IMR-90 (cell line): ENCODE measurements at regions not wholly inside any gene's neighbourhood (a gene's known extent, or its start where the extent isn't known, plus 50 kb on each side); places are given as distances from the start of the nearest gene placed in this dataset.

Experiments used
- ATAC-seq: fragments of 200-7000 bp; cut with Tn5 transposase; 2 replicates; pipeline ENCODE4 v1.9.1; 2020; ENCODE audit warnings: low read depth, mild to moderate bottlenecking, moderate library complexity
- BruUV-seq: library from RNA; stranded (reverse); fragments of 400-500 nt; replicated peaks from 2 replicates; lab custom pipeline; 2021; lab: Mats Ljungman, UMichigan
- CTCF ChIA-PET: fragments of 300-600 bp; formaldehyde crosslinking; extraction: SDS; loops from one replicate; lab custom pipeline; 2021; ENCODE audit warnings: antibody characterized with exemption; lab: Yijun Ruan, JAX
- POLR2A ChIA-PET: fragments of 300-600 bp; sonication (Branson Sonifier 250); formaldehyde crosslinking; loops from one replicate; lab custom pipeline; 2022; ENCODE audit warnings: antibody characterized with exemption; ENCODE audit not compliant: unreplicated experiment; lab: Charles Lee
- DNase-seq: peaks from one replicate; pipeline ENCODE4 v3.0.0; 2013
- H2AFZ ChIP-seq: replicated peaks from 2 replicates; pipeline ENCODE3; 2013; ENCODE audit warnings: low read length, mild to moderate bottlenecking; ENCODE audit not compliant: poor library complexity
- H2AK5ac ChIP-seq: 2 replicates; pipeline ENCODE4 v1.6.1; 2013; ENCODE audit warnings: low read depth, low read length, inconsistent platforms
- H2AK9ac ChIP-seq: replicated peaks from 2 replicates; pipeline ENCODE3; 2013; ENCODE audit warnings: mild to moderate bottlenecking, low read depth, low read length, moderate library complexity; ENCODE audit not compliant: poor library complexity
- H2BK120ac ChIP-seq: 2 replicates; pipeline ENCODE4 v1.6.1; 2013; ENCODE audit warnings: low read depth, low read length, inconsistent platforms
- H2BK15ac ChIP-seq: 3 replicates; pipeline ENCODE4 v1.6.1; 2013; ENCODE audit warnings: low read depth, low read length, inconsistent platforms
- H2BK20ac ChIP-seq: 2 replicates; pipeline ENCODE4 v1.6.1; 2013; ENCODE audit warnings: low read depth, mild to moderate bottlenecking, inconsistent platforms, low read length, moderate library complexity
- H2BK5ac ChIP-seq: 2 replicates; pipeline ENCODE4 v1.6.1; 2013; ENCODE audit warnings: mild to moderate bottlenecking, low read depth, low read length, inconsistent platforms; ENCODE audit not compliant: poor library complexity, severe bottlenecking
- H3K14ac ChIP-seq: replicated peaks from 2 replicates; pipeline ENCODE4 v1.6.1; 2013; ENCODE audit warnings: low read depth, low read length, inconsistent platforms
- H3K18ac ChIP-seq: 2 replicates; pipeline ENCODE4 v1.6.1; 2013; ENCODE audit warnings: low read depth, low read length, control low read depth
- H3K23ac ChIP-seq: 2 replicates; pipeline ENCODE4 v1.6.1; 2013; ENCODE audit warnings: low read depth, low read length, inconsistent platforms
- H3K27ac ChIP-seq: 2 replicates; pipeline ENCODE4 v1.5.1; 2013; ENCODE audit warnings: mild to moderate bottlenecking, control low read depth, low read length; ENCODE audit not compliant: insufficient read depth
- H3K27me3 ChIP-seq: 2 replicates; pipeline ENCODE4 v1.6.1; 2013; ENCODE audit warnings: low read length; ENCODE audit not compliant: control insufficient read depth, insufficient read depth
- H3K36me3 ChIP-seq: 2 replicates; pipeline ENCODE4 v1.6.1; 2013; ENCODE audit warnings: low read length, mixed read lengths; ENCODE audit not compliant: control insufficient read depth, insufficient read depth
- H3K4ac ChIP-seq: 2 replicates; pipeline ENCODE4 v1.6.1; 2013; ENCODE audit warnings: low read depth, low read length, inconsistent platforms
- H3K4me1 ChIP-seq: 2 replicates; pipeline ENCODE4 v1.6.1; 2013; ENCODE audit warnings: low read length, mixed read lengths; ENCODE audit not compliant: control insufficient read depth, insufficient read depth
- H3K4me2 ChIP-seq: 2 replicates; pipeline ENCODE4 v1.6.1; 2013; ENCODE audit warnings: low read depth, mild to moderate bottlenecking, control low read depth, low read length, moderate library complexity
- H3K4me3 ChIP-seq: 2 replicates; pipeline ENCODE4 v1.5.1; 2013; ENCODE audit warnings: low read depth, mild to moderate bottlenecking, control low read depth, low read length, moderate library complexity; ENCODE audit not compliant: insufficient read depth
- H3K56ac ChIP-seq: 2 replicates; pipeline ENCODE4 v1.6.1; 2013; ENCODE audit warnings: low read length, inconsistent platforms; ENCODE audit not compliant: insufficient read depth; ENCODE audit errors: extremely low read depth
- H3K79me1 ChIP-seq, 2 experiments: 2 replicates each; pipeline ENCODE4 v1.6.1; 2013; ENCODE audit warnings: low read length in 2 of 2, inconsistent platforms in 1 of 2, low read depth in 1 of 2
- H3K9ac ChIP-seq: 2 replicates; pipeline ENCODE4 v1.6.1; 2013; ENCODE audit warnings: low read depth, low read length, control low read depth
- H3K9me1 ChIP-seq: 2 replicates; pipeline ENCODE4 v1.6.1; 2013; ENCODE audit warnings: low read length, inconsistent platforms; ENCODE audit not compliant: insufficient read depth
- H3K9me3 ChIP-seq: 2 replicates; pipeline ENCODE4 v1.6.1; 2013; ENCODE audit warnings: low read length; ENCODE audit not compliant: control insufficient read depth, insufficient read depth
- H4K20me1 ChIP-seq: 2 replicates; pipeline ENCODE4 v1.6.1; 2013; ENCODE audit warnings: low read length, inconsistent platforms; ENCODE audit not compliant: insufficient read depth
- H4K5ac ChIP-seq: 2 replicates; pipeline ENCODE4 v1.6.1; 2013; ENCODE audit warnings: mild to moderate bottlenecking, low read depth, low read length, control low read depth
- H4K8ac ChIP-seq, 2 experiments: 2 replicates each; pipeline ENCODE4 v1.6.1; 2013; ENCODE audit warnings: low read depth in 2 of 2, low read length in 2 of 2, control low read depth in 1 of 2, inconsistent platforms in 1 of 2
- H4K91ac ChIP-seq: 2 replicates; pipeline ENCODE4 v1.6.1; 2013; ENCODE audit warnings: low read depth, low read length, inconsistent platforms; ENCODE audit not compliant: insufficient read depth
- NFE2L2 ChIP-seq: fragments of 150-350 bp; IDR thresholded peaks from 2 replicates; pipeline ENCODE4 v1.6.1; 2016; ENCODE audit warnings: low read depth, mild to moderate bottlenecking, low read length
- WGBS, 2 experiments: methylation state at CpG; one replicate each; pipeline versions ENCODE4 v1.1.5 to v1.1.7; 2013; ENCODE audit warnings: missing lambda C conversion rate in 2 of 2; ENCODE audit not compliant: insufficient read length in 1 of 2; ENCODE audit errors: extremely low coverage in 2 of 2; 5-methylcytosine and 5-hydroxymethylcytosine counted together
- dilution Hi-C: fragments of 300-500 bp; cut with HindIII; formaldehyde crosslinking; loops from one replicate; pipeline ENCODE4 v1.14.3; 2018; ENCODE audit warnings: low sequenced_read_pairs; ENCODE audit not compliant: unreplicated experiment
- in situ Hi-C: fragments of 300-500 bp; cut with MboI; formaldehyde crosslinking; loops from 3 replicates; pipeline ENCODE4 v1.14.3; 2019; ENCODE audit warnings: low sequenced_read_pairs, inconsistent platforms, mixed read lengths
- intact Hi-C: fragments of 100-400 bp; cut with micrococcal nuclease; formaldehyde crosslinking; loops from 2 replicates; pipeline ENCODE4 v1.10.0; 2022

GRCh38 chr17:68792873-68793272 lies 162.3 kb downstream of the ABCA8 start:
- intact Hi-C loops, result loop anchor here (5.0 kb wide), 1 partner anchor 114 kb away; no protein-coding TSS in a partner anchor
- no CpG with 5 or more reads among the region's 2 CpGs for WGBS, 2 experiments
- no peaks in the 10 kb centered on the region; the same call in 1 of the 2 replicates for H3K9me3 ChIP-seq
- peak overlapping the region; percentile 85 for H3K18ac ChIP-seq
- H3K4me2 ChIP-seq, result peak overlapping the region; percentile 46
- H2BK120ac ChIP-seq, result peak overlapping the region; percentile 92
- H2AK9ac ChIP-seq, result no peak overlapping the region
- peak overlapping the region; percentile 97 for H3K14ac ChIP-seq
- H3K27ac ChIP-seq, result peak overlapping the region; percentile 91
- H2BK5ac ChIP-seq, result peak overlapping the region; percentile 77
- H3K36me3 ChIP-seq, result no peaks in the 10 kb centered on the region
- ATAC-seq (no peak), DNase-seq (no peak)
- H2BK20ac ChIP-seq, result peak overlapping the region; percentile 96
- ChIA-PET POLR2A (no interaction called here), CTCF (no interaction called here)
- H3K9ac ChIP-seq, result no peak overlapping the region
- H2BK15ac ChIP-seq, result peak overlapping the region; percentile 99
- H2AFZ ChIP-seq, result no peak overlapping the region
- no TSS peak for BruUV-seq
- peak overlapping the region; percentile 84 to 89 for H4K8ac ChIP-seq
- peaks cover 13% of the 10 kb centered on the region for H3K4me1 ChIP-seq
- peak overlapping the region; percentile 99 for H2AK5ac ChIP-seq
- H4K91ac ChIP-seq, result peak overlapping the region; percentile 94
- H3K4ac ChIP-seq, result peak overlapping the region; percentile 90
- no peaks in the 10 kb centered on the region for H3K79me1 ChIP-seq
- no peaks in the 10 kb centered on the region for H4K20me1 ChIP-seq
- peak overlapping the region; percentile 35; the same call in 1 of the 2 replicates for H3K56ac ChIP-seq
- in situ Hi-C loops, result loop anchor here (25.0 kb wide), 1 partner anchor 694 kb away; no protein-coding TSS in a partner anchor
- peak overlapping the region; percentile 90 for H4K5ac ChIP-seq
- TF ChIP-seq NFE2L2, result no peak
- H3K4me3 ChIP-seq, result no peak overlapping the region
- H3K27me3 ChIP-seq, result no peaks in the 10 kb centered on the region
- H3K9me1 ChIP-seq, result peaks cover 10% of the 10 kb centered on the region; the same call in 1 of the 2 replicates
- dilution Hi-C loops, result no loop called here
- H3K23ac ChIP-seq, result peak overlapping the region; percentile 64; the same call in 1 of the 2 replicates
